ENCODE measurements at regions not wholly inside any gene's neighbourhood (a gene's known extent, or its start where the extent isn't known, plus 50 kb on each side); places are given as distances from the start of the nearest gene placed in this dataset.
"Not testable (repeated sequence)": the region's sequence is repeated elsewhere in the genome, so short reads cannot be mapped to it uniquely, and the experiment has no call there.

- TF ChIP-seq POLR2AphosphoS5 (IDR thresholded peaks at IDR 0.05; ENCODE audit: low read depth) (no peak), CTCF (IDR thresholded peaks at IDR 0.05; ENCODE audit: insufficient read depth, low read length) (no peak), GABPA (IDR thresholded peaks at IDR 0.05; ENCODE audit: low read depth) (no peak), SPI1 (IDR thresholded peaks at IDR 0.05; ENCODE audit: borderline replicate concordance, low read depth) (no peak), REST (IDR thresholded peaks at IDR 0.05; ENCODE audit: insufficient replicate concordance, low read depth) (no peak)
- Histone ChIP-seq H3K27me3 (ENCODE audit: insufficient read depth, poor library complexity, severe bottlenecking) (no peaks in the 10 kb centered on the region), H3K4me3 (replicated peaks; ENCODE audit: insufficient read depth, low read length) (no peak overlapping the region), H3K27ac (replicated peaks) (no peak overlapping the region)
- DNase-seq (ENCODE audit: low read depth in 1 of 2, low spot score in 1 of 2) = no peak
Observed at GRCh38 chr3:190182418-190183043, 61.8 kb upstream of the P3H2 start.

DNA sequence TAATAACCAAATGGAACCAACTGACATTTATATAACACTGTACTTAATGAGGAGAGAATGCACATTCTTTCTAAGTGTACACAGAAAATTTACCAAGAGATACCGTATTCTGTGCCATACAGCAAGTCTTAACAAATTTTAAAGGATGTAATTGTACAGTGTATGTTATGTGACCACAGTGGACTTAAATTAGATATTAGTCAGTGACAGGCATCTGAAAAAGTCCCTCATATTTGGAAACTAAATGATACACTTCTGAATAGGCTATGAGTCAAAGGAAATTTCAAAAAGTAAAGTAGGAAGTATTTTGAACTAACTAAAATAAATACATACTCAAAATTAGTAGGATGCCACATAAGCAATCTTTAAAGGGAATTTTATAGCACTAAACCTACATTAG is 59.6 kb upstream of the P3H2 start:
- TF ChIP-seq SPI1 (IDR thresholded peaks at IDR 0.05; ENCODE audit: borderline replicate concordance, low read depth) (no peak), REST (IDR thresholded peaks at IDR 0.05; ENCODE audit: insufficient replicate concordance, low read depth) (no peak), GABPA (IDR thresholded peaks at IDR 0.05; ENCODE audit: low read depth) (no peak), POLR2AphosphoS5 (IDR thresholded peaks at IDR 0.05; ENCODE audit: low read depth) (no peak), CTCF (IDR thresholded peaks at IDR 0.05; ENCODE audit: insufficient read depth, low read length) (no peak)
- Histone ChIP-seq H3K27me3 (ENCODE audit: insufficient read depth, poor library complexity, severe bottlenecking) (no peaks in the 10 kb centered on the region), H3K4me3 (replicated peaks; ENCODE audit: insufficient read depth, low read length) (no peak overlapping the region), H3K27ac (replicated peaks) (no peak overlapping the region)
- DNase-seq (ENCODE audit: low read depth in 1 of 2, low spot score in 1 of 2) = no peak

GRCh38 chr3:190178779-190179178 is 58.1 kb upstream of the P3H2 start:
- no peak for DNase-seq (ENCODE audit: low read depth in 1 of 2, low spot score in 1 of 2)
- H3K4me3 ChIP-seq (replicated peaks; ENCODE audit: insufficient read depth, low read length) = no peak overlapping the region
- no peak for TF ChIP-seq REST (IDR thresholded peaks at IDR 0.05; ENCODE audit: insufficient replicate concordance, low read depth)
- no peak for TF ChIP-seq CTCF (IDR thresholded peaks at IDR 0.05; ENCODE audit: insufficient read depth, low read length)
- no peak for TF ChIP-seq GABPA (IDR thresholded peaks at IDR 0.05; ENCODE audit: low read depth)
- no peak for TF ChIP-seq POLR2AphosphoS5 (IDR thresholded peaks at IDR 0.05; ENCODE audit: low read depth)
- no peak for TF ChIP-seq SPI1 (IDR thresholded peaks at IDR 0.05; ENCODE audit: borderline replicate concordance, low read depth)
- no peaks in the 10 kb centered on the region for H3K27me3 ChIP-seq (ENCODE audit: insufficient read depth, poor library complexity, severe bottlenecking)
- H3K27ac ChIP-seq (replicated peaks) = no peak overlapping the region

GRCh38 chr3:190176933-190177525 is 56.3 kb upstream of the P3H2 start:
- DNase-seq (ENCODE audit: low read depth in 1 of 2, low spot score in 1 of 2); H3K27ac ChIP-seq (replicated peaks); H3K4me3 ChIP-seq (replicated peaks; ENCODE audit: insufficient read depth, low read length); H3K27me3 ChIP-seq (ENCODE audit: insufficient read depth, poor library complexity, severe bottlenecking): not testable (repeated sequence)

GRCh38 chr3:190176106-190176505 is 55.4 kb upstream of the P3H2 start:
- H3K4me3 ChIP-seq (replicated peaks; ENCODE audit: insufficient read depth, low read length); H3K27ac ChIP-seq (replicated peaks); DNase-seq (ENCODE audit: low read depth in 1 of 2, low spot score in 1 of 2); H3K27me3 ChIP-seq (ENCODE audit: insufficient read depth, poor library complexity, severe bottlenecking): not testable (repeated sequence)

Data from HL-60 (cell line).